ENCODE measurements at regions not wholly inside any gene's neighbourhood (a gene's known extent, or its start where the extent isn't known, plus 50 kb on each side); places are given as distances from the start of the nearest gene placed in this dataset.

DNA sequence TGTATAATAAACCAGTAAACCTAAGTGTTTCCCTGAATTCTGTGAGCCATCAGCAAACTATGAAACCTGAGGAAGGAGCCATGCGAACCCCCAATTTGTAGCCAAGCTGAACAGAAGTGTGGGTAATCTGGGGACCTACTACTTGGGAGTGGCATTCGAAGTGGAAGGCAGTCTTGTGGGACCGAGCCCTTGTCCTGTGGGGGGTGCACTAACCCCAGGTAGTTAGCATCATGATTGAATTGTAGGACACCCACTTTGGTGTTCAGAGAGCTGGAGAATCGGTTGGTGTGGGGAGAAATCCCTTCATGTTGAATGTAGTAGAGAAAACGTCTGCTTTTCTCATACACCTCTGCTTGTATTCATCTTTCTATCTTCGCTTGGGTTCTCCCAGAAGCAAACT lies 79.7 kb upstream of the CPHXL start:
- POLR2A ChIA-PET (ENCODE audit: unreplicated experiment), result no interaction called here

More for the DNA sequence above, 79.7 kb upstream of the CPHXL start:
- no peaks in the 10 kb centered on the region for H3K9me1 ChIP-seq (ENCODE audit: insufficient read depth, low read length)
- no peak overlapping the region for H2AK5ac ChIP-seq (ENCODE audit: low read depth, low read length)
- no peak overlapping the region for H4K91ac ChIP-seq (ENCODE audit: insufficient read depth, low read depth, low read length)
- no peaks in the 10 kb centered on the region for H3K4me1 ChIP-seq (ENCODE audit: control insufficient read depth, insufficient read depth, low read length)
- H2BK120ac ChIP-seq (ENCODE audit: low read depth, low read length), result no peak overlapping the region
- no peak overlapping the region for H2BK20ac ChIP-seq (ENCODE audit: low read depth, low read length)
- ATAC-seq (ENCODE audit: low read depth), result no peak
- no peak overlapping the region for H3K4me2 ChIP-seq (ENCODE audit: low read depth, low read length)
- H3K27me3 ChIP-seq (ENCODE audit: control insufficient read depth, insufficient read depth, low read length), result no peaks in the 10 kb centered on the region
- no peak overlapping the region for H2BK5ac ChIP-seq (ENCODE audit: low read depth, low read length, poor library complexity, severe bottlenecking)
- H4K8ac ChIP-seq (ENCODE audit: low read depth in 2 of 2, low read length in 2 of 2), result no peak overlapping the region
- TF ChIP-seq RAD21 (IDR thresholded peaks at IDR 0.05; ENCODE audit: low read length) (no peak), POLR2A (IDR thresholded peaks at IDR 0.05; ENCODE audit: low read depth, low read length) (no peak), BHLHE40 (IDR thresholded peaks at IDR 0.05; ENCODE audit: low read depth, low read length) (no peak), FOS (IDR thresholded peaks at IDR 0.05; ENCODE audit: low read depth, low read length) (no peak), MAZ (IDR thresholded peaks at IDR 0.05; ENCODE audit: borderline replicate concordance, low read depth, low read length) (no peak), CHD1 (IDR thresholded peaks at IDR 0.05; ENCODE audit: low read depth, low read length) (no peak), SMC3 (IDR thresholded peaks at IDR 0.05; ENCODE audit: low read depth, low read length) (no peak), MAFK (IDR thresholded peaks at IDR 0.05; ENCODE audit: low read depth, low read length) (no peak), RCOR1 (IDR thresholded peaks at IDR 0.05; ENCODE audit: insufficient replicate concordance, low read length) (no peak), NFE2L2 (IDR thresholded peaks at IDR 0.05; ENCODE audit: low read depth, low read length) (no peak), RFX5 (IDR thresholded peaks at IDR 0.05; ENCODE audit: low read depth, low read length) (no peak), MXI1 (IDR thresholded peaks at IDR 0.05; ENCODE audit: borderline replicate concordance, low read depth, low read length) (no peak), CEBPB (IDR thresholded peaks at IDR 0.05; ENCODE audit: low read depth, low read length) (no peak)
- TF ChIP-seq, protein P1, sequence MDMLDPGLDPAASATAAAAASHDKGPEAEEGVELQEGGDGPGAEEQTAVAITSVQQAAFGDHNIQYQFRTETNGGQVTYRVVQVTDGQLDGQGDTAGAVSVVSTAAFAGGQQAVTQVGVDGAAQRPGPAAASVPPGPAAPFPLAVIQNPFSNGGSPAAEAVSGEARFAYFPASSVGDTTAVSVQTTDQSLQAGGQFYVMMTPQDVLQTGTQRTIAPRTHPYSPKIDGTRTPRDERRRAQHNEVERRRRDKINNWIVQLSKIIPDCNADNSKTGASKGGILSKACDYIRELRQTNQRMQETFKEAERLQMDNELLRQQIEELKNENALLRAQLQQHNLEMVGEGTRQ (IDR thresholded peaks at IDR 0.05; ENCODE audit: low read depth, low read length), result no peak
- TF ChIP-seq, protein P2, sequence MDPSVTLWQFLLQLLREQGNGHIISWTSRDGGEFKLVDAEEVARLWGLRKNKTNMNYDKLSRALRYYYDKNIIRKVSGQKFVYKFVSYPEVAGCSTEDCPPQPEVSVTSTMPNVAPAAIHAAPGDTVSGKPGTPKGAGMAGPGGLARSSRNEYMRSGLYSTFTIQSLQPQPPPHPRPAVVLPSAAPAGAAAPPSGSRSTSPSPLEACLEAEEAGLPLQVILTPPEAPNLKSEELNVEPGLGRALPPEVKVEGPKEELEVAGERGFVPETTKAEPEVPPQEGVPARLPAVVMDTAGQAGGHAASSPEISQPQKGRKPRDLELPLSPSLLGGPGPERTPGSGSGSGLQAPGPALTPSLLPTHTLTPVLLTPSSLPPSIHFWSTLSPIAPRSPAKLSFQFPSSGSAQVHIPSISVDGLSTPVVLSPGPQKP (IDR thresholded peaks at IDR 0.05; ENCODE audit: borderline replicate concordance, low read depth, low read length), result no peak
- TF ChIP-seq, protein P3, sequence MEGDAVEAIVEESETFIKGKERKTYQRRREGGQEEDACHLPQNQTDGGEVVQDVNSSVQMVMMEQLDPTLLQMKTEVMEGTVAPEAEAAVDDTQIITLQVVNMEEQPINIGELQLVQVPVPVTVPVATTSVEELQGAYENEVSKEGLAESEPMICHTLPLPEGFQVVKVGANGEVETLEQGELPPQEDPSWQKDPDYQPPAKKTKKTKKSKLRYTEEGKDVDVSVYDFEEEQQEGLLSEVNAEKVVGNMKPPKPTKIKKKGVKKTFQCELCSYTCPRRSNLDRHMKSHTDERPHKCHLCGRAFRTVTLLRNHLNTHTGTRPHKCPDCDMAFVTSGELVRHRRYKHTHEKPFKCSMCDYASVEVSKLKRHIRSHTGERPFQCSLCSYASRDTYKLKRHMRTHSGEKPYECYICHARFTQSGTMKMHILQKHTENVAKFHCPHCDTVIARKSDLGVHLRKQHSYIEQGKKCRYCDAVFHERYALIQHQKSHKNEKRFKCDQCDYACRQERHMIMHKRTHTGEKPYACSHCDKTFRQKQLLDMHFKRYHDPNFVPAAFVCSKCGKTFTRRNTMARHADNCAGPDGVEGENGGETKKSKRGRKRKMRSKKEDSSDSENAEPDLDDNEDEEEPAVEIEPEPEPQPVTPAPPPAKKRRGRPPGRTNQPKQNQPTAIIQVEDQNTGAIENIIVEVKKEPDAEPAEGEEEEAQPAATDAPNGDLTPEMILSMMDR (conservative IDR thresholded peaks at IDR 0.05; ENCODE audit: low read depth, low read length), result no peak
- no peak overlapping the region for H3K14ac ChIP-seq (replicated peaks; ENCODE audit: low read depth, low read length)
- DNase-seq, result no peak
- no peak overlapping the region for H3K56ac ChIP-seq (ENCODE audit: extremely low read depth, insufficient read depth, low read length)
- H3K23ac ChIP-seq (ENCODE audit: low read depth, low read length), result no peak overlapping the region
- H4K5ac ChIP-seq (ENCODE audit: low read depth, low read length), result no peak overlapping the region
- dilution Hi-C loops (cut with HindIII; ENCODE audit: low sequenced_read_pairs, unreplicated experiment) (no loop called here), in situ Hi-C loops (cut with MboI; ENCODE audit: low sequenced_read_pairs) (no loop called here), intact Hi-C loops (cut with micrococcal nuclease) (no loop called here)
- H4K20me1 ChIP-seq (ENCODE audit: insufficient read depth, low read length), result no peaks in the 10 kb centered on the region
- H2BK15ac ChIP-seq (ENCODE audit: low read depth, low read length), result no peak overlapping the region
- no peak overlapping the region for H3K18ac ChIP-seq (ENCODE audit: low read depth, low read length)
- H3K9ac ChIP-seq (ENCODE audit: low read depth, low read length), result no peak overlapping the region
- H3K27ac ChIP-seq (ENCODE audit: insufficient read depth, low read length), result no peak overlapping the region
- H2AFZ ChIP-seq (replicated peaks; ENCODE audit: low read length, poor library complexity), result no peak overlapping the region
- no peak overlapping the region for H3K4me3 ChIP-seq (ENCODE audit: insufficient read depth, low read depth, low read length)
- no peaks in the 10 kb centered on the region for H3K79me1 ChIP-seq (ENCODE audit: low read depth in 1 of 2, low read length in 2 of 2)
- whole genome bisulfite sequencing, 2 experiments (ENCODE audit: extremely low coverage in 2 of 2, insufficient read length in 1 of 2), result 71% methylated on average over 3 of the region's 6 CpGs; no CpG with 5 or more reads in 1 of the 2 experiments
- H3K36me3 ChIP-seq (ENCODE audit: control insufficient read depth, insufficient read depth, low read length), result no peaks in the 10 kb centered on the region
- no TSS peak for BruUV-seq (replicated peaks)
- CTCF ChIA-PET, result no interaction called here
- H2AK9ac ChIP-seq (replicated peaks; ENCODE audit: low read depth, low read length, poor library complexity), result no peak overlapping the region
- no peak overlapping the region for H3K4ac ChIP-seq (ENCODE audit: low read depth, low read length)
- no peaks in the 10 kb centered on the region for H3K9me3 ChIP-seq (ENCODE audit: control insufficient read depth, insufficient read depth, low read length)

All from IMR-90 (cell line).